Heart left ventricle (tissue), 16 donors: ENCODE measurements at regions not wholly inside any gene's neighbourhood (a gene's known extent, or its start where the extent isn't known, plus 50 kb on each side); places are given as distances from the start of the nearest gene placed in this dataset.

Experiments used
- ATAC-seq, 4 donors: fragments of 200-7000 bp; cut with Tn5 transposase; one replicate each; pipeline ENCODE4 v1.9.1; 2020 to 2022; ENCODE audit warnings: moderate library complexity in 4 of 4, mild to moderate bottlenecking in 3 of 4, moderate number of reproducible peaks in 1 of 4
- DNase-seq, 5 donors: peaks; one replicate each; pipeline ENCODE4 v3.0.0-alpha.2; 2020
- H3K27ac ChIP-seq, 12 donors: fragments of 200-600 bp; sonication (generic) in 4 of 12; one replicate each; pipeline versions ENCODE4 v1.5.0 to v1.8.0; 2016 to 2022; ENCODE audit warnings: mild to moderate bottlenecking in 2 of 12
- H3K27me3 ChIP-seq, 9 donors: fragments of 200-600 bp; sonication (generic) in 2 of 9; one replicate each; pipeline versions ENCODE4 v1.5.1 to v1.8.0; 2016 to 2022; ENCODE audit warnings: mild to moderate bottlenecking in 3 of 9
- H3K36me3 ChIP-seq, 9 donors: fragments of 200-600 bp; sonication (generic) in 2 of 9; one replicate each; pipeline versions ENCODE4 v1.5.0 to v1.8.0; 2018 to 2022; ENCODE audit warnings: mild to moderate bottlenecking in 2 of 9
- H3K4me1 ChIP-seq, 12 donors: fragments of 200-600 bp; sonication (generic) in 4 of 12; one replicate each; pipeline versions ENCODE4 v1.5.0 to v1.8.0; 2016 to 2022; ENCODE audit warnings: mild to moderate bottlenecking in 3 of 12
- H3K4me3 ChIP-seq, 12 donors: fragments of 200-600 bp; sonication (generic) in 4 of 12; one replicate each; pipeline versions ENCODE4 v1.5.0 to v1.8.0; 2017 to 2022; ENCODE audit warnings: mild to moderate bottlenecking in 9 of 12, moderate library complexity in 4 of 12
- H3K9me3 ChIP-seq, 12 donors: fragments of 200-600 bp; sonication (generic) in 4 of 12; one replicate each; pipeline versions ENCODE4 v1.5.0 to v1.8.0; 2016 to 2022; ENCODE audit warnings: mild to moderate bottlenecking in 1 of 12
- CTCF ChIP-seq, 12 donors: fragments of 200-600 bp; sonication (generic) in 4 of 12; IDR thresholded peaks; one replicate each; pipeline versions ENCODE4 v1.5.0 to v1.8.0; 2018 to 2022; ENCODE audit warnings: antibody characterized with exemption in 12 of 12, mild to moderate bottlenecking in 5 of 12
- POLR2A ChIP-seq, 2 donors: fragments of 450-650 bp; IDR thresholded peaks; one replicate each; pipeline ENCODE4 v1.6.1; 2017; ENCODE audit warnings: antibody characterized with exemption in 2 of 2, mild to moderate bottlenecking in 2 of 2, moderate library complexity in 2 of 2
- WGBS, 4 donors: extraction: QIAGEN DNeasy Blood & Tissue Kit in 2 of 4; methylation state at CpG; one replicate each; pipeline versions ENCODE4 v1.1.5 to v1.1.7; 2013 to 2018; 5-methylcytosine and 5-hydroxymethylcytosine counted together
- intact Hi-C, 10 donors: fragments of 100-400 bp; cut with DNase I; formaldehyde crosslinking; loops; one replicate each; pipeline versions ENCODE4 v1.11.1 to v1.14.2; 2022
- donor health status: ischemic (EF 13 %, LVEDD 7.1; RV severe dilation, severe dysfunction).
- donor health status: healthy with polysubstance abuse.
- donor health status: DM: no; HTN: yes; CAD: no.
- donor health status: DM: no; HTN: no; CAD: no.
- donor health status: ischemic (EF 25% LVEDD 6.9; RV normal size, moderate dysfunction).
- donor health status: ischemic (EF 25% LVEDD 5.7; RV mildly dilated, moderate dysfunction).
- donor health status: healthy.
- donor health status: DM: yes; HTN: yes; CAD: no.
- donor health status: ischemic (EF 35%, LVEDD 5.7; RV mildly dilated, moderate dysfunction).
- donor health status: nonischemic (EF 11% LVEDD 7.7; RV severe dilation, severe dysfunction).
- donor health status: DM: yes; HTN: yes; CAD: no.
- donor health status: PGD.
- donor health status: ischemic (EF 29% LVEDD 5.4; RV normal size, mild dysfunction).
- donor health status: nonischemic (EF 23%, LVEDD 6.1; RV moderate dilation, normal function).

- TF ChIP-seq POLR2A (IDR thresholded peaks at IDR 0.05) (no peak), CTCF (IDR thresholded peaks at IDR 0.05) (no peak)
- H3K27ac ChIP-seq, result no peak overlapping the region
- no peak for DNase-seq
- H3K4me1 ChIP-seq, result no peaks in the 10 kb centered on the region
- intact Hi-C loops, result no loop called here
- H3K27me3 ChIP-seq, result no peaks in the 10 kb centered on the region
- 50 to 71% methylated on average over 1 of the region's 1 CpG; no CpG with 5 or more reads in 2 of the 4 donors for WGBS, 4 donors
- H3K9me3 ChIP-seq, result no peaks in the 10 kb centered on the region
- ATAC-seq, result no peak
- H3K4me3 ChIP-seq, result no peak overlapping the region
- no peaks in the 10 kb centered on the region for H3K36me3 ChIP-seq
Observed at GRCh38 chrY:7825874-7826273, 914.3 kb upstream of the AMELY start.

GRCh38 chrY:7821295-7822035 is 909.9 kb upstream of the AMELY start:
- no peak for TF ChIP-seq CTCF (IDR thresholded peaks at IDR 0.05)
- TF ChIP-seq POLR2A (IDR thresholded peaks at IDR 0.05), result no peak
- WGBS, 4 donors, result 85 to 90% methylated on average over 2 of the region's 2 CpGs; no CpG with 5 or more reads in 2 of the 4 donors
- ATAC-seq, result no peak
- Histone ChIP-seq H3K36me3 (no peaks in the 10 kb centered on the region), H3K4me3 (no peak overlapping the region), H3K4me1 (no peaks in the 10 kb centered on the region), H3K27ac (no peak overlapping the region), H3K9me3 (no peaks in the 10 kb centered on the region), H3K27me3 (no peaks in the 10 kb centered on the region)
- no peak for DNase-seq
- intact Hi-C loops, result no loop called here

GRCh38 chrY:7818924-7819323 is 907.4 kb upstream of the AMELY start:
- intact Hi-C loops, result loop anchor here in 2 of 10 donors (10.0 kb wide), 1 partner anchor 474 kb away; no protein-coding TSS in a partner anchor
- Histone ChIP-seq H3K9me3 (no peaks in the 10 kb centered on the region), H3K36me3 (no peaks in the 10 kb centered on the region), H3K4me1 (no peaks in the 10 kb centered on the region), H3K27ac (no peak overlapping the region), H3K4me3 (no peak overlapping the region), H3K27me3 (no peaks in the 10 kb centered on the region)
- no peak for ATAC-seq
- no peak for DNase-seq
- TF ChIP-seq CTCF (IDR thresholded peaks at IDR 0.05) (peak in 4 of 12 donors; percentile 22 to 40 (median 30)), POLR2A (IDR thresholded peaks at IDR 0.05) (no peak)

GRCh38 chrY:7816567-7816966 is 905.0 kb upstream of the AMELY start:
- no peak overlapping the region for H3K4me3 ChIP-seq
- DNase-seq (no peak), ATAC-seq (no peak)
- no peaks in the 10 kb centered on the region for H3K4me1 ChIP-seq
- WGBS, 4 donors, result 88 to 90% methylated on average over 1 of the region's 1 CpG; no CpG with 5 or more reads in 2 of the 4 donors
- no peaks in the 10 kb centered on the region for H3K36me3 ChIP-seq
- intact Hi-C loops, result loop anchor here in 2 of 10 donors (10.0 kb wide), 1 partner anchor 472 kb away; no protein-coding TSS in a partner anchor
- no peaks in the 10 kb centered on the region for H3K9me3 ChIP-seq
- H3K27me3 ChIP-seq, result no peaks in the 10 kb centered on the region
- TF ChIP-seq POLR2A (IDR thresholded peaks at IDR 0.05), result no peak
- TF ChIP-seq CTCF (IDR thresholded peaks at IDR 0.05), result no peak
- no peak overlapping the region for H3K27ac ChIP-seq
